ENCODE measurements at regions not wholly inside any gene's neighbourhood (a gene's known extent, or its start where the extent isn't known, plus 50 kb on each side); places are given as distances from the start of the nearest gene placed in this dataset.

- Histone ChIP-seq H3K79me2 (ENCODE audit: control insufficient read depth, insufficient read depth, low read length) (no peaks in the 10 kb centered on the region), H3K27me3 (ENCODE audit: control insufficient read depth in 2 of 2, insufficient read depth in 2 of 2, low read length in 2 of 2) (peaks cover 10% of the 10 kb centered on the region in 2 experiments), H3K9me1 (replicated peaks; ENCODE audit: control insufficient read depth, extremely low read depth, insufficient read depth, low read length) (no peaks in the 10 kb centered on the region), H4K20me1 (replicated peaks; ENCODE audit: control insufficient read depth, extremely low read depth, insufficient read depth, low read length) (no peaks in the 10 kb centered on the region), H3K4me1 (ENCODE audit: control insufficient read depth, extremely low read depth, insufficient read depth, low read length) (no peaks in the 10 kb centered on the region), H3K9ac (replicated peaks; ENCODE audit: extremely low read depth, insufficient read depth, low read length) (no peak overlapping the region), H3K36me3 (ENCODE audit: control insufficient read depth in 2 of 2, extremely low read depth in 1 of 2, insufficient read depth in 2 of 2, low read length in 2 of 2) (no peaks in the 10 kb centered on the region), H3K4me3 (replicated peaks in 1 of 3; ENCODE audit: insufficient read depth in 1 of 3, low read depth in 1 of 3, low read length in 3 of 3) (no peak overlapping the region), H3K27ac (ENCODE audit: insufficient read depth, low read depth, low read length) (no peak overlapping the region), H2AFZ (ENCODE audit: low read depth, low read length) (no peak overlapping the region), H3K9me3 (replicated peaks; ENCODE audit: control insufficient read depth, insufficient read depth, low read length) (no peaks in the 10 kb centered on the region), H3K4me2 (ENCODE audit: insufficient read depth, low read length) (no peak overlapping the region)
- intact Hi-C loops (cut with micrococcal nuclease) (no loop called here), dilution Hi-C loops (cut with MboI; ENCODE audit: extremely low pct_ligation_motif_present, low sequenced_read_pairs) (no loop called here)
- POLR2A ChIA-PET = no interaction called here
- no TSS peak for BruUV-seq (replicated peaks)
- CTCF ChIA-PET = interaction anchor here (1.0 kb wide), 1 partner anchor 212 kb away, joined by 3 read pairs; no protein-coding TSS in a partner anchor
- FAIRE-seq = no peak
- no peak for DNase-seq (ENCODE audit: low read depth, low spot score)
- TF ChIP-seq FOS (IDR thresholded peaks at IDR 0.05; ENCODE audit: borderline replicate concordance, insufficient read depth, low read length) = no peak
- TF ChIP-seq MYC (IDR thresholded peaks at IDR 0.05; ENCODE audit: low read depth, low read length) = no peak
- no peak for TF ChIP-seq GATA2 (IDR thresholded peaks at IDR 0.05; ENCODE audit: insufficient read depth, insufficient read length, low read depth, low read length)
- TF ChIP-seq, protein P1, sequence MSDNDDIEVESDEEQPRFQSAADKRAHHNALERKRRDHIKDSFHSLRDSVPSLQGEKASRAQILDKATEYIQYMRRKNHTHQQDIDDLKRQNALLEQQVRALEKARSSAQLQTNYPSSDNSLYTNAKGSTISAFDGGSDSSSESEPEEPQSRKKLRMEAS (IDR thresholded peaks at IDR 0.05; ENCODE audit: insufficient read depth, insufficient read length) = no peak
- TF ChIP-seq JUN (IDR thresholded peaks at IDR 0.05; ENCODE audit: borderline replicate concordance, insufficient read depth, insufficient read length, low read depth) = no peak
- no peak for TF ChIP-seq CTCF (IDR thresholded peaks at IDR 0.05; ENCODE audit: extremely low read depth in 1 of 2, insufficient read depth in 1 of 2, low read depth in 1 of 2, low read length in 2 of 2)
- TF ChIP-seq EZH2 (IDR thresholded peaks at IDR 0.05; ENCODE audit: borderline replicate concordance, low read depth, low read length, severe bottlenecking) = no peak
- TF ChIP-seq POLR2AphosphoS5 (IDR thresholded peaks at IDR 0.05; ENCODE audit: insufficient read depth, low read depth, low read length) = no peak
- no peak for TF ChIP-seq POLR2A (IDR thresholded peaks at IDR 0.05; ENCODE audit: low read depth, low read length)
Measured at GRCh38 chr6:43861212-43861894, 91.3 kb downstream of the VEGFA start.

Measured in endothelial cell of umbilical vein (primary cell).